WTC11 (cell line): ENCODE measurements at regions not wholly inside any gene's neighbourhood (a gene's known extent, or its start where the extent isn't known, plus 50 kb on each side); places are given as distances from the start of the nearest gene placed in this dataset.

Experiments used
- CBFB ChIP-seq: sonication (generic); formaldehyde crosslinking; IDR thresholded peaks from 2 replicates; pipeline ENCODE4 v1.8.1; 2022; ENCODE audit warnings: mild to moderate bottlenecking, low read depth, missing genetic modification reagents
- CTCF ChIP-seq: fragments of 200-600 bp; IDR thresholded peaks from 2 replicates; pipeline ENCODE4 v1.8.0; 2022; ENCODE audit warnings: antibody characterized with exemption
- E2F1 ChIP-seq: sonication (generic); formaldehyde crosslinking; IDR thresholded peaks from 2 replicates; pipeline ENCODE4 v1.8.0; 2022; ENCODE audit warnings: mild to moderate bottlenecking, missing genetic modification reagents
- ETV6 ChIP-seq: sonication (generic); formaldehyde crosslinking; IDR thresholded peaks from 2 replicates; pipeline ENCODE4 v1.8.1; 2022; ENCODE audit warnings: mild to moderate bottlenecking, missing genetic modification reagents
- ZNF138 ChIP-seq: sonication (generic); formaldehyde crosslinking; conservative IDR thresholded peaks from 2 replicates; pipeline ENCODE4 v1.8.1; 2022; ENCODE audit warnings: mild to moderate bottlenecking, moderate library complexity, missing genetic modification reagents
- TF ChIP-seq, protein P1 (sequence below): sonication (generic); formaldehyde crosslinking; IDR thresholded peaks from 2 replicates; pipeline ENCODE4 v1.8.1; 2022; ENCODE audit warnings: low read depth, missing genetic modification reagents, borderline replicate concordance
- TF ChIP-seq, protein P2 (sequence below): fragments of 250-450 bp; sonication (Bioruptor Pico); IDR thresholded peaks from 2 replicates; pipeline ENCODE4 v1.9.0; 2021; ENCODE audit warnings: mild to moderate bottlenecking, borderline replicate concordance

DNA sequence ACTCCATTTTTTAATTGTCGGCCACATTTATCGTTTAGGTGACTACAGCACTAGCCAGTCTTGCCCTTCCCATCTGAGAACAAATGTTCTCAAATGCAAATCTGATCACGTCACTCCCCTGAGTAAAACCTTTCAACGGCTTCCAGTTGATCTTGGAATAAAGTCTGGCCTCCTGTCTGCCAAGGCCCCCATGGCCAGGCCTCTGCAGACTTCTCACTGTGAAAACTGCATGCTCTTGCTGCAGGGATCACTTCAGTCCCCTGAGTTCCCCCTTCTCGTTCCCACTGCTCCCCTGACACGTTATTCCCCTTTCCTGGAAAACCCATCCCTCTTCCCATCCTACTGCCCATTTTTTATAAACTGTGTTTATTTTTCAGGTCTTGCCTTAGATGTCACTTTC is 124.1 kb upstream of the NEBL start:
- TF ChIP-seq CTCF (no peak), E2F1 (CRISPR knock-in tag) (no peak), ETV6 (CRISPR knock-in tag) (no peak), CBFB (CRISPR knock-in tag) (no peak), ZNF138 (no peak)
- TF ChIP-seq, protein P1, sequence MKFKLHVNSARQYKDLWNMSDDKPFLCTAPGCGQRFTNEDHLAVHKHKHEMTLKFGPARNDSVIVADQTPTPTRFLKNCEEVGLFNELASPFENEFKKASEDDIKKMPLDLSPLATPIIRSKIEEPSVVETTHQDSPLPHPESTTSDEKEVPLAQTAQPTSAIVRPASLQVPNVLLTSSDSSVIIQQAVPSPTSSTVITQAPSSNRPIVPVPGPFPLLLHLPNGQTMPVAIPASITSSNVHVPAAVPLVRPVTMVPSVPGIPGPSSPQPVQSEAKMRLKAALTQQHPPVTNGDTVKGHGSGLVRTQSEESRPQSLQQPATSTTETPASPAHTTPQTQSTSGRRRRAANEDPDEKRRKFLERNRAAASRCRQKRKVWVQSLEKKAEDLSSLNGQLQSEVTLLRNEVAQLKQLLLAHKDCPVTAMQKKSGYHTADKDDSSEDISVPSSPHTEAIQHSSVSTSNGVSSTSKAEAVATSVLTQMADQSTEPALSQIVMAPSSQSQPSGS (CRISPR knock-in tag), result no peak
- TF ChIP-seq, protein P2, sequence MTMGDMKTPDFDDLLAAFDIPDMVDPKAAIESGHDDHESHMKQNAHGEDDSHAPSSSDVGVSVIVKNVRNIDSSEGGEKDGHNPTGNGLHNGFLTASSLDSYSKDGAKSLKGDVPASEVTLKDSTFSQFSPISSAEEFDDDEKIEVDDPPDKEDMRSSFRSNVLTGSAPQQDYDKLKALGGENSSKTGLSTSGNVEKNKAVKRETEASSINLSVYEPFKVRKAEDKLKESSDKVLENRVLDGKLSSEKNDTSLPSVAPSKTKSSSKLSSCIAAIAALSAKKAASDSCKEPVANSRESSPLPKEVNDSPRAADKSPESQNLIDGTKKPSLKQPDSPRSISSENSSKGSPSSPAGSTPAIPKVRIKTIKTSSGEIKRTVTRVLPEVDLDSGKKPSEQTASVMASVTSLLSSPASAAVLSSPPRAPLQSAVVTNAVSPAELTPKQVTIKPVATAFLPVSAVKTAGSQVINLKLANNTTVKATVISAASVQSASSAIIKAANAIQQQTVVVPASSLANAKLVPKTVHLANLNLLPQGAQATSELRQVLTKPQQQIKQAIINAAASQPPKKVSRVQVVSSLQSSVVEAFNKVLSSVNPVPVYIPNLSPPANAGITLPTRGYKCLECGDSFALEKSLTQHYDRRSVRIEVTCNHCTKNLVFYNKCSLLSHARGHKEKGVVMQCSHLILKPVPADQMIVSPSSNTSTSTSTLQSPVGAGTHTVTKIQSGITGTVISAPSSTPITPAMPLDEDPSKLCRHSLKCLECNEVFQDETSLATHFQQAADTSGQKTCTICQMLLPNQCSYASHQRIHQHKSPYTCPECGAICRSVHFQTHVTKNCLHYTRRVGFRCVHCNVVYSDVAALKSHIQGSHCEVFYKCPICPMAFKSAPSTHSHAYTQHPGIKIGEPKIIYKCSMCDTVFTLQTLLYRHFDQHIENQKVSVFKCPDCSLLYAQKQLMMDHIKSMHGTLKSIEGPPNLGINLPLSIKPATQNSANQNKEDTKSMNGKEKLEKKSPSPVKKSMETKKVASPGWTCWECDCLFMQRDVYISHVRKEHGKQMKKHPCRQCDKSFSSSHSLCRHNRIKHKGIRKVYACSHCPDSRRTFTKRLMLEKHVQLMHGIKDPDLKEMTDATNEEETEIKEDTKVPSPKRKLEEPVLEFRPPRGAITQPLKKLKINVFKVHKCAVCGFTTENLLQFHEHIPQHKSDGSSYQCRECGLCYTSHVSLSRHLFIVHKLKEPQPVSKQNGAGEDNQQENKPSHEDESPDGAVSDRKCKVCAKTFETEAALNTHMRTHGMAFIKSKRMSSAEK (CRISPR knock-in tag), result no peak
